Peyer's patch (tissue), 4 donors: ENCODE measurements at regions not wholly inside any gene's neighbourhood (a gene's known extent, or its start where the extent isn't known, plus 50 kb on each side); places are given as distances from the start of the nearest gene placed in this dataset.

ENCODE experiments used
- CTCF ChIP-seq, 6 experiments: fragments of 450-650 bp in 4 of 6; fragments of 200-600 bp in 2 of 6; sonication (generic) in 1 of 6; IDR thresholded peaks; one replicate each; pipeline ENCODE4 v1.5.1; 2017 to 2019; ENCODE audit warnings: antibody characterized with exemption in 6 of 6, mild to moderate bottlenecking in 3 of 6, moderate library complexity in 1 of 6
- POLR2A ChIP-seq, 2 donors: fragments of 450-650 bp; IDR thresholded peaks; one replicate each; pipeline ENCODE4 v1.5.1; 2017; ENCODE audit warnings: antibody characterized with exemption in 2 of 2, mild to moderate bottlenecking in 2 of 2, moderate library complexity in 2 of 2

GRCh38 chr22:44385296-44385610 lies 72.5 kb upstream of the SHISAL1 start:
- TF ChIP-seq POLR2A (IDR thresholded peaks at IDR 0.05): no peak
- no peak for TF ChIP-seq CTCF (IDR thresholded peaks at IDR 0.05)
